GM12878 (cell line): ENCODE measurements at regions not wholly inside any gene's neighbourhood (a gene's known extent, or its start where the extent isn't known, plus 50 kb on each side); places are given as distances from the start of the nearest gene placed in this dataset.

Experiments
- BHLHE40 ChIP-seq, 2 experiments: fragments of 450-650 bp in 1 of 2; IDR thresholded peaks; 2 replicates each; pipeline ENCODE4 v1.6.1; 2011 to 2017; ENCODE audit warnings: low read depth in 2 of 2, borderline replicate concordance in 1 of 2, improper control_type of control experiment in 1 of 2, low read length in 1 of 2, mild to moderate bottlenecking in 1 of 2
- CTCF ChIP-seq, 3 experiments: IDR thresholded peaks in 2 of 3; conservative IDR thresholded peaks in 1 of 3; 2 replicates each; pipeline ENCODE4 v1.5.1; 2011; ENCODE audit warnings: low read depth in 3 of 3, low read length in 3 of 3, mild to moderate bottlenecking in 3 of 3, control low read depth in 2 of 3, moderate library complexity in 2 of 3, inconsistent platforms in 1 of 3, mixed read lengths in 1 of 3; ENCODE audit not compliant: control insufficient read depth in 2 of 3, insufficient read depth in 1 of 3; ENCODE audit errors: extremely low read depth in 1 of 3
- EED ChIP-seq: sonication (generic); IDR thresholded peaks from 2 replicates; pipeline ENCODE4 v1.6.1; 2016; ENCODE audit warnings: antibody characterized with exemption, low read depth
- EP300 ChIP-seq, 2 experiments: fragments of 150-350 bp in 1 of 2; IDR thresholded peaks; 2 replicates each; pipeline ENCODE4 v1.6.1; 2011 to 2012; ENCODE audit warnings: low read depth in 2 of 2, low read length in 2 of 2, borderline replicate concordance in 1 of 2, improper control_type of control experiment in 1 of 2, inconsistent platforms in 1 of 2; ENCODE audit not compliant: control insufficient read depth in 1 of 2
- JUNB ChIP-seq: IDR thresholded peaks from 2 replicates; pipeline ENCODE4 v1.6.1; 2016; ENCODE audit warnings: antibody characterized with exemption, mild to moderate bottlenecking
- JUND ChIP-seq: IDR thresholded peaks from 2 replicates; pipeline ENCODE4 v1.6.1; 2012; ENCODE audit warnings: low read depth, mild to moderate bottlenecking, low read length, improper control_type of control experiment, moderate library complexity
- MXI1 ChIP-seq: fragments of 150-350 bp; IDR thresholded peaks from 2 replicates; pipeline ENCODE4 v1.6.1; 2011; ENCODE audit warnings: low read depth, mild to moderate bottlenecking, inconsistent platforms, low read length, improper control_type of control experiment
- NBN ChIP-seq: fragments of 450-650 bp; IDR thresholded peaks from 2 replicates; pipeline ENCODE4 v1.6.1; 2016
- POLR2AphosphoS5 ChIP-seq: IDR thresholded peaks from 2 replicates; pipeline ENCODE4 v1.6.1; 2011; ENCODE audit warnings: mild to moderate bottlenecking, low read length, inconsistent platforms
- SMAD5 ChIP-seq: IDR thresholded peaks from 2 replicates; pipeline ENCODE4 v1.6.1; 2016; ENCODE audit warnings: antibody characterized with exemption, low read depth
- SMC3 ChIP-seq: IDR thresholded peaks from 2 replicates; pipeline ENCODE4 v1.6.1; 2011; ENCODE audit warnings: low read length, improper control_type of control experiment, borderline replicate concordance
- SPI1 ChIP-seq: IDR thresholded peaks from 2 replicates; pipeline ENCODE4 v1.6.1; 2011; ENCODE audit warnings: low read depth, mild to moderate bottlenecking, low read length, moderate library complexity, borderline replicate concordance; ENCODE audit not compliant: insufficient read depth
- TBL1XR1 ChIP-seq: IDR thresholded peaks from 2 replicates; pipeline ENCODE4 v1.6.1; 2012; ENCODE audit warnings: low read depth, low read length, improper control_type of control experiment
- ZBTB11 ChIP-seq: fragments of 450-650 bp; formaldehyde crosslinking; IDR thresholded peaks from 2 replicates; pipeline ENCODE4 v1.5.0; 2022; ENCODE audit warnings: mild to moderate bottlenecking, missing genetic modification characterization

GRCh38 chr10:108060246-108060645 is 895.7 kb upstream of the SORCS1 start:
- no peak for TF ChIP-seq SMC3
- no peak for TF ChIP-seq CTCF (IDR thresholded peaks at IDR 0.05 in 2 of 3, conservative IDR thresholded peaks at IDR 0.05 in 1 of 3; ENCODE audit: control insufficient read depth in 2 of 3, extremely low read depth in 1 of 3, insufficient read depth in 1 of 3, low read depth in 3 of 3, low read length in 3 of 3)
- no peak for TF ChIP-seq EP300 (IDR thresholded peaks at IDR 0.05; ENCODE audit: borderline replicate concordance in 1 of 2, control insufficient read depth in 1 of 2, low read depth in 2 of 2, low read length in 2 of 2)
- no peak for TF ChIP-seq ZBTB11 (CRISPR knock-in tag)
- no peak for TF ChIP-seq JUND
- TF ChIP-seq POLR2AphosphoS5: no peak
- TF ChIP-seq NBN: no peak
- TF ChIP-seq JUNB: no peak
- TF ChIP-seq EED: no peak
- TF ChIP-seq BHLHE40 (IDR thresholded peaks at IDR 0.05; ENCODE audit: borderline replicate concordance in 1 of 2, low read depth in 2 of 2, low read length in 1 of 2): no peak
- TF ChIP-seq TBL1XR1: no peak
- TF ChIP-seq MXI1: no peak
- no peak for TF ChIP-seq SPI1
- no peak for TF ChIP-seq SMAD5
